Loucy (cell line): ENCODE measurements at regions not wholly inside any gene's neighbourhood (a gene's known extent, or its start where the extent isn't known, plus 50 kb on each side); places are given as distances from the start of the nearest gene placed in this dataset.

Experiments used
- H2AFZ ChIP-seq: fragments of 200-600 bp; sonication (generic); 2 replicates; pipeline ENCODE4 v1.6.0; 2016; ENCODE audit warnings: antibody characterized with exemption, mild to moderate bottlenecking, low read length, moderate library complexity
- H3F3A ChIP-seq: fragments of 200-600 bp; 2 replicates; pipeline ENCODE4 v1.6.0; 2016; ENCODE audit warnings: antibody characterized with exemption, low read depth, mild to moderate bottlenecking
- H3K27me3 ChIP-seq: fragments of 200-600 bp; sonication (generic); 2 replicates; pipeline ENCODE4 v1.6.1; 2014; ENCODE audit warnings: low read length, mild to moderate bottlenecking; ENCODE audit not compliant: insufficient read depth, poor library complexity, severe bottlenecking
- H3K36me3 ChIP-seq: fragments of 200-600 bp; sonication (generic); 2 replicates; pipeline ENCODE4 v1.6.1; 2016; ENCODE audit warnings: low read length; ENCODE audit not compliant: insufficient read depth
- H3K4me1 ChIP-seq: fragments of 200-600 bp; sonication (generic); 2 replicates; pipeline ENCODE4 v1.5.1; 2014; ENCODE audit warnings: low read length, mild to moderate bottlenecking; ENCODE audit not compliant: insufficient read depth, poor library complexity, severe bottlenecking
- H3K4me2 ChIP-seq: fragments of 200-600 bp; sonication (generic); 2 replicates; pipeline ENCODE4 v1.6.0; 2014; ENCODE audit warnings: antibody characterized with exemption, low read length, low read depth, mild to moderate bottlenecking; ENCODE audit not compliant: poor library complexity, severe bottlenecking
- H3K4me3 ChIP-seq: fragments of 200-600 bp; sonication (generic); 2 replicates; pipeline ENCODE4 v1.5.1; 2014; ENCODE audit warnings: low read length, mild to moderate bottlenecking, mixed read lengths; ENCODE audit not compliant: poor library complexity, severe bottlenecking
- H3K79me2 ChIP-seq: fragments of 200-600 bp; sonication (generic); 2 replicates; pipeline ENCODE4 v1.6.1; 2014; ENCODE audit warnings: low read length; ENCODE audit not compliant: insufficient read depth
- H3K9ac ChIP-seq: fragments of 200-600 bp; sonication (generic); 2 replicates; pipeline ENCODE4 v1.6.0; 2014; ENCODE audit warnings: mild to moderate bottlenecking, low read depth, low read length, moderate library complexity; ENCODE audit not compliant: poor library complexity, severe bottlenecking
- H3K9me2 ChIP-seq: fragments of 200-600 bp; sonication (generic); replicated peaks from 2 replicates; pipeline ENCODE4 v1.6.1; 2016; ENCODE audit warnings: low read depth, low read length, mixed read lengths
- H3K9me3 ChIP-seq: fragments of 200-600 bp; sonication (generic); 2 replicates; pipeline ENCODE4 v1.6.1; 2014; ENCODE audit warnings: mild to moderate bottlenecking, antibody characterized with exemption, low read length, low read depth; ENCODE audit not compliant: insufficient read depth
- H4K20me1 ChIP-seq: fragments of 200-600 bp; sonication (generic); 2 replicates; pipeline ENCODE4 v1.6.0; 2014; ENCODE audit warnings: antibody characterized with exemption, low read length, mild to moderate bottlenecking; ENCODE audit not compliant: insufficient read depth, poor library complexity, severe bottlenecking
- EZH2phosphoT487 ChIP-seq: fragments of 200-600 bp; IDR thresholded peaks from 2 replicates; pipeline ENCODE4 v1.6.1; 2018; ENCODE audit warnings: antibody characterized with exemption, mild to moderate bottlenecking, moderate library complexity, borderline replicate concordance
- TF ChIP-seq, protein P1 (sequence below): fragments of 200-600 bp; sonication (generic); conservative IDR thresholded peaks from 2 replicates; pipeline ENCODE4 v1.5.1; 2014; ENCODE audit warnings: mild to moderate bottlenecking, antibody characterized with exemption, low read length

DNA sequence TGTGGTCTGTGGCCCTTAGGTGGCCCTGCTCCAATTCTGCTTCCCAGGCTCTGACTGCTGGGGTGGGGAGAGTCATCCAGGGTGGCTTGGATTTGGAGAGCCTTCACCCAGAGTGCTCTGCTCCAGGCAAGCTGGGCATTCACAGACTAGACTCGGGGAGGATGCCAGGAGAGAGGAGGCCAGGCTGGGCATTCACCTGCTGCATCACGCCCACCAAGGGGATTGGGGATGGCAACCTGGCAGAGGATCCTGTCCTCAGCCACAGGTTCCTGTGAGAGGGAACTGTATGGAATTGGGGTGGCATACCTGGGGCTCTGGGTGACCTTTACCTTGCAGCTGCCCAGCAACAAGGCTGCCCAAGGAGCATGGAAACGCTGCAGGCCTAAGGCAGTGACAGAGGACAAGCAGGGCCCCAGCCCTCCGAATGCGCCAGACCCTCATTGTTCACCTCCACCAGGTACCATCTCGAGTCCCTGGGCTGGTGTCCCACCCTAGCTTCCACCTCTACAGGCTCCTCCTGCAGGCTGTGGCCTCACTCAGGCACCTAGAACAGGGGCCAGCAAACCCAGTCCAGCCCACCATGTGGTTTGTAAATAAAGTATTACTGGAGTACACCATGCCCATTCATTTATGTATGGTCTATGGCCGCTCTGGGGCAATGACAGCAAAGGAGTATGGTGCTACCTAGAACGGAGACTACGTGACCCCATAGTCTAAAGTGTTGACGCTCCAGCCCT, 255.3 kb upstream of the RAB6C start:
- no peak overlapping the region for H3K4me2 ChIP-seq
- H2AFZ ChIP-seq, result no peak overlapping the region
- H3K4me1 ChIP-seq, result no peaks in the 10 kb centered on the region
- no peaks in the 10 kb centered on the region for H3K9me3 ChIP-seq
- H3K9ac ChIP-seq, result no peak overlapping the region
- H3K9me2 ChIP-seq, result no peaks in the 10 kb centered on the region
- TF ChIP-seq EZH2phosphoT487, result no peak
- TF ChIP-seq, protein P1, sequence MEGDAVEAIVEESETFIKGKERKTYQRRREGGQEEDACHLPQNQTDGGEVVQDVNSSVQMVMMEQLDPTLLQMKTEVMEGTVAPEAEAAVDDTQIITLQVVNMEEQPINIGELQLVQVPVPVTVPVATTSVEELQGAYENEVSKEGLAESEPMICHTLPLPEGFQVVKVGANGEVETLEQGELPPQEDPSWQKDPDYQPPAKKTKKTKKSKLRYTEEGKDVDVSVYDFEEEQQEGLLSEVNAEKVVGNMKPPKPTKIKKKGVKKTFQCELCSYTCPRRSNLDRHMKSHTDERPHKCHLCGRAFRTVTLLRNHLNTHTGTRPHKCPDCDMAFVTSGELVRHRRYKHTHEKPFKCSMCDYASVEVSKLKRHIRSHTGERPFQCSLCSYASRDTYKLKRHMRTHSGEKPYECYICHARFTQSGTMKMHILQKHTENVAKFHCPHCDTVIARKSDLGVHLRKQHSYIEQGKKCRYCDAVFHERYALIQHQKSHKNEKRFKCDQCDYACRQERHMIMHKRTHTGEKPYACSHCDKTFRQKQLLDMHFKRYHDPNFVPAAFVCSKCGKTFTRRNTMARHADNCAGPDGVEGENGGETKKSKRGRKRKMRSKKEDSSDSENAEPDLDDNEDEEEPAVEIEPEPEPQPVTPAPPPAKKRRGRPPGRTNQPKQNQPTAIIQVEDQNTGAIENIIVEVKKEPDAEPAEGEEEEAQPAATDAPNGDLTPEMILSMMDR, result no peak
- no peaks in the 10 kb centered on the region for H3K79me2 ChIP-seq
- H3K36me3 ChIP-seq, result no peaks in the 10 kb centered on the region
- H3F3A ChIP-seq, result no peaks in the 10 kb centered on the region
- no peak overlapping the region for H3K4me3 ChIP-seq
- no peaks in the 10 kb centered on the region for H3K27me3 ChIP-seq
- H4K20me1 ChIP-seq, result no peaks in the 10 kb centered on the region

DNA sequence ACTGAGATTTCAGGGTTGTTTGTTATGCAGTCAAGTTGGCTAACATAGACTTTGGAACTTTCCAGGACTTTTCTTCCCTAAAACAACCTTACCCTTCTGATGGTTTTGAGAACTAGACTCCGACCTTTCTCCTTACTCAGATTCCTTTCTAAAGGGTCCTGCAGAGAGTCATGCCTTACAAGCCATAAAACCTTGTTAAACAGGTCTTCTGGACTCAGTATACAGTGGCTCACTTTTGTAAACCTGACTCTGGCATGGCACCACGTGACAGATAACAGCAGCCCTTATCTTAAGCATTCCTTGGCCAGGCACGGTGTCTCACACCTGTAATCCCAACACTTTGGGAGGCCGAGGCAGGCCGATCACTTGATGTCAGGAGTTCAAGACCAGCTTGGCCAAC, 253.2 kb upstream of the RAB6C start:
- Histone ChIP-seq H3K9ac (no peak overlapping the region), H3K27me3 (no peaks in the 10 kb centered on the region), H3K9me3 (no peaks in the 10 kb centered on the region), H3K4me3 (no peak overlapping the region), H3K9me2 (no peaks in the 10 kb centered on the region), H3K4me1 (no peaks in the 10 kb centered on the region), H2AFZ (no peak overlapping the region), H3K4me2 (no peak overlapping the region), H3K36me3 (no peaks in the 10 kb centered on the region), H3K79me2 (no peaks in the 10 kb centered on the region), H3F3A (no peaks in the 10 kb centered on the region), H4K20me1 (no peaks in the 10 kb centered on the region)
- TF ChIP-seq, protein P1, result no peak
- no peak for TF ChIP-seq EZH2phosphoT487

DNA sequence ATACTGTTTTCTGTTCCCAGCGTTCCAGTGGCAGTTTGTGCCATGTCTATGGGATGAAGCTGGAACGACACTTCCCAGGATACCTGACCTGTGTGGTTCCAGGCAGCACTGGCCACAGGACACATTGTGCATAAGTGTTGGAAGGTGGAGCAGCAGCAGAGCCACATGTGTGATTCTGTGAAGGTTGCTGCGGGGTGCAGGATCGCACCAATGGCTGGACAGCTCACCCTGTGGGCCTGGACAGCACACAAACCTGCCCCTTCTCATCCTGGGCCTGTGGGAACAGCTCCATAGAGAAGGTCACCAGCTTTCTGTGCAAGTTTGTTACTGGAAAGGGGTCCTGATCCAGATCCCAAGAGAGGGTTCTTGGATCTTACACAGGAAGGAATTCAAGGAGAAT, 252.2 kb upstream of the RAB6C start:
- TF ChIP-seq, protein P1, result no peak
- TF ChIP-seq EZH2phosphoT487, result no peak
- no peaks in the 10 kb centered on the region for H3K9me2 ChIP-seq
- H3F3A ChIP-seq, result no peaks in the 10 kb centered on the region
- no peaks in the 10 kb centered on the region for H3K79me2 ChIP-seq
- H3K36me3 ChIP-seq, result no peaks in the 10 kb centered on the region
- no peak overlapping the region for H2AFZ ChIP-seq
- no peaks in the 10 kb centered on the region for H3K9me3 ChIP-seq
- no peak overlapping the region for H3K4me3 ChIP-seq
- no peak overlapping the region for H3K9ac ChIP-seq
- H3K4me1 ChIP-seq, result no peaks in the 10 kb centered on the region
- H4K20me1 ChIP-seq, result no peaks in the 10 kb centered on the region
- H3K4me2 ChIP-seq, result no peak overlapping the region
- H3K27me3 ChIP-seq, result no peaks in the 10 kb centered on the region
